GM12878 (cell line): ENCODE measurements at regions not wholly inside any gene's neighbourhood (a gene's known extent, or its start where the extent isn't known, plus 50 kb on each side); places are given as distances from the start of the nearest gene placed in this dataset.

ENCODE experiments used
- ATAC-seq: fragments of 200-7000 bp; cut with Tn5 transposase; 3 replicates; pipeline ENCODE4 v1.9.1; 2020; ENCODE audit warnings: mild to moderate bottlenecking, moderate library complexity
- BruUV-seq: library from RNA; stranded (reverse); fragments of 400-500 nt; replicated peaks from 2 replicates; lab custom pipeline; 2021; lab: Mats Ljungman, UMichigan
- CTCF ChIA-PET: fragments of 300-600 bp; sonication (Branson Sonifier 250); formaldehyde crosslinking; extraction: SDS; loops from one replicate; lab custom pipeline; 2021; ENCODE audit warnings: inconsistent platforms; lab: Yijun Ruan, JAX
- POLR2A ChIA-PET: fragments of 350-600 bp; formaldehyde crosslinking; extraction: SDS; loops from one replicate; lab custom pipeline; 2021; ENCODE audit warnings: inconsistent platforms; lab: Charles Lee
- RAD21 ChIA-PET: fragments of 300-600 bp; sonication (Branson Sonifier 250); formaldehyde crosslinking; loops from one replicate; lab custom pipeline; 2023; ENCODE audit warnings: antibody characterized with exemption; ENCODE audit not compliant: unreplicated experiment; lab: Charles Lee
- SMC1A ChIA-PET: fragments of 300-600 bp; sonication (Branson Sonifier 250); formaldehyde crosslinking; loops from one replicate; lab custom pipeline; 2023; ENCODE audit not compliant: unreplicated experiment, uncharacterized antibody; lab: Charles Lee
- DNase-seq: peaks from one replicate; pipeline ENCODE4 v3.0.0-alpha.2; 2011; ENCODE audit warnings: low read depth, low spot score
- FAIRE-seq: peaks from 3 replicates; lab custom pipeline; 2011; peaks lifted over from hg19 to GRCh38; lab: Jason Lieb, UNC
- H2AFZ ChIP-seq: 2 replicates; pipeline ENCODE4 v1.6.0; 2011; ENCODE audit warnings: low read depth, low read length, control low read depth; ENCODE audit not compliant: control insufficient read depth
- H3K27ac ChIP-seq: 2 replicates; pipeline ENCODE4 v1.5.1; 2011; ENCODE audit warnings: control low read depth; ENCODE audit not compliant: control insufficient read depth, insufficient read depth
- H3K27me3 ChIP-seq, 2 experiments: replicated peaks in 1 of 2; 2 replicates each; pipeline versions ENCODE4 v1.6.0 to v1.6.1; 2011; ENCODE audit warnings: low read length in 1 of 2; ENCODE audit not compliant: control insufficient read depth in 2 of 2, insufficient read depth in 2 of 2
- H3K36me3 ChIP-seq, 2 experiments: 2 replicates each; pipeline ENCODE4 v1.5.1; 2011; ENCODE audit warnings: low read length in 1 of 2; ENCODE audit not compliant: control insufficient read depth in 2 of 2, insufficient read depth in 2 of 2
- H3K4me1 ChIP-seq: 2 replicates; pipeline ENCODE4 v1.6.1; 2011; ENCODE audit warnings: mild to moderate bottlenecking, low read length, moderate library complexity, mixed read lengths; ENCODE audit not compliant: control insufficient read depth, insufficient read depth
- H3K4me2 ChIP-seq: 2 replicates; pipeline ENCODE4 v1.6.0; 2011; ENCODE audit warnings: control low read depth; ENCODE audit not compliant: control insufficient read depth, insufficient read depth
- H3K4me3 ChIP-seq: fragments of 200-600 bp; sonication (generic); 2 replicates; pipeline ENCODE4 v1.5.1; 2016
- H3K79me2 ChIP-seq: 2 replicates; pipeline ENCODE4 v1.6.0; 2011; ENCODE audit warnings: low read length; ENCODE audit not compliant: control insufficient read depth, insufficient read depth
- H3K9ac ChIP-seq: 2 replicates; pipeline ENCODE4 v1.8.0; 2011; ENCODE audit warnings: low read length, control low read depth, mixed read lengths; ENCODE audit not compliant: control insufficient read depth, insufficient read depth
- H3K9me3 ChIP-seq: replicated peaks from 3 replicates; pipeline ENCODE4 v1.5.1; 2011; ENCODE audit warnings: mild to moderate bottlenecking, low read length; ENCODE audit not compliant: control insufficient read depth, insufficient read depth
- H4K20me1 ChIP-seq: 2 replicates; pipeline ENCODE4 v1.6.0; 2011; ENCODE audit not compliant: control insufficient read depth, insufficient read depth
- ATF3 ChIP-seq: IDR thresholded peaks from 2 replicates; pipeline ENCODE4 v1.6.1; 2011; ENCODE audit warnings: low read depth, mild to moderate bottlenecking, low read length, moderate library complexity, borderline replicate concordance; ENCODE audit errors: extremely low read depth
- CREM ChIP-seq: IDR thresholded peaks from 2 replicates; pipeline ENCODE4 v1.6.1; 2014; ENCODE audit warnings: antibody characterized with exemption, low read depth
- HCFC1 ChIP-seq: fragments of 150-350 bp; IDR thresholded peaks from 2 replicates; pipeline ENCODE4 v1.6.1; 2014; ENCODE audit warnings: low read length
- MEF2A ChIP-seq: IDR thresholded peaks from 2 replicates; pipeline ENCODE4 v1.6.1; 2011; ENCODE audit warnings: low read depth, mild to moderate bottlenecking, low read length, moderate library complexity; ENCODE audit not compliant: insufficient read depth
- MLLT1 ChIP-seq: fragments of 450-650 bp; IDR thresholded peaks from 2 replicates; pipeline ENCODE4 v1.6.1; 2016; ENCODE audit warnings: mild to moderate bottlenecking
- MYC ChIP-seq: IDR thresholded peaks from 2 replicates; pipeline ENCODE4 v1.6.1; 2011; ENCODE audit warnings: mild to moderate bottlenecking, low read length, moderate library complexity, inconsistent platforms; ENCODE audit not compliant: insufficient read depth, insufficient replicate concordance, insufficient read length, severe bottlenecking
- POLR2AphosphoS5 ChIP-seq: IDR thresholded peaks from 2 replicates; pipeline ENCODE4 v1.6.1; 2011; ENCODE audit warnings: mild to moderate bottlenecking, low read length, inconsistent platforms
- SIN3A ChIP-seq: IDR thresholded peaks from 2 replicates; pipeline ENCODE4 v1.6.1; 2012; ENCODE audit warnings: low read depth, low read length, improper control_type of control experiment
- SIX5 ChIP-seq: IDR thresholded peaks from 2 replicates; pipeline ENCODE4 v1.6.1; 2011; ENCODE audit warnings: mild to moderate bottlenecking, low read depth, low read length, moderate library complexity; ENCODE audit not compliant: severe bottlenecking
- SREBF2 ChIP-seq: IDR thresholded peaks from 2 replicates; pipeline ENCODE4 v1.6.1; 2012; ENCODE audit warnings: mild to moderate bottlenecking, low read length
- SRF ChIP-seq, 2 experiments: IDR thresholded peaks; 2 replicates each; pipeline ENCODE4 v1.6.1; 2011; ENCODE audit warnings: low read depth in 2 of 2, low read length in 2 of 2, mild to moderate bottlenecking in 1 of 2, moderate library complexity in 1 of 2
- TARDBP ChIP-seq: IDR thresholded peaks from 2 replicates; pipeline ENCODE4 v1.6.1; 2016; ENCODE audit warnings: borderline replicate concordance
- ZSCAN29 ChIP-seq: fragments of 450-650 bp; IDR thresholded peaks from 2 replicates; pipeline ENCODE4 v1.6.1; 2017; ENCODE audit warnings: mild to moderate bottlenecking, moderate library complexity
- WGBS: methylation state at CpG from one replicate; pipeline ENCODE4 v1.1.6; 2016; ENCODE audit warnings: low lambda C conversion rate; ENCODE audit not compliant: insufficient replicate concordance, insufficient coverage; ENCODE audit errors: missing lambda C conversion rate; 5-methylcytosine and 5-hydroxymethylcytosine counted together
- in situ Hi-C: fragments of 300-500 bp; cut with MboI; formaldehyde crosslinking; loops from 9 replicates; pipeline ENCODE4 v1.14.3; 2018; ENCODE audit warnings: mixed read lengths
- intact Hi-C: fragments of 100-400 bp; cut with micrococcal nuclease; formaldehyde crosslinking; loops from one replicate; pipeline ENCODE4 v1.14.2; 2022; ENCODE audit not compliant: unreplicated experiment
- TF ChIP-seq, protein P1 (sequence below): IDR thresholded peaks from 2 replicates; pipeline ENCODE4 v1.6.1; 2011; ENCODE audit warnings: mild to moderate bottlenecking, low read depth, low read length, moderate library complexity; ENCODE audit not compliant: insufficient replicate concordance
- TF ChIP-seq, protein P2 (sequence below): fragments of 450-650 bp; IDR thresholded peaks from 2 replicates; pipeline ENCODE4 v1.6.1; 2016; ENCODE audit warnings: mild to moderate bottlenecking

DNA sequence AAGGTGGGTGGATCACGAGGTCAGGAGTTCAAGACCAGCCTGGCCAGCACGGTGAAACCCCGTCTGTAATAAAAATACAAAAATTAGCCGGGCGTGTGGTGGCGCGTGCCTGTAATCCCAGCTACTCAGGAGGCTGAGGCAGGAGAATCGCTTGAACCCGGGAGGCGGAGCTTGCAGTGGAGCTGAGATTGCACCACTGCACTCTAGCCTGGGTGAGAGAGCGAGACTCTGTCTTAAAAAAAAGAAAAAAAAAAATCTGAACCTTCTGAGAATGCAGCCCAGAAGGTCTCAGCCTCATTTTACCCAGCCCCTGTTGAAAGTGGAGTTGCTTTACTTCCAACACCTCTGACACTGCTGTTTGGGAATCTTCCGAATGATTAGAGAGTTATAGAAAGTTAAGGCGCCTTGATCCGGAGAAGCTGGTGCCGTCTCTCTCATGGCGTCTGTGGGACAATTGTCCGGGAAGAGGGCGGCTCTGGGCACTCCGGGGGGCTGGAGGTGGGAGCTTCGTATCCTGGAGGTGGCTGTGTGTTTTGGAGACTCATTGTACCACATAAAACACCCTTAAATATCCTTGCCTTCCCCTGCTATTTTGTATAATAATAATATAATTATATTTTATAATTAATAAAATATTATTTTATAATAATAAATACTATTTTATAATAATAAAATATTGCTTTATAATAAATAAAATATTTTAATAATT, 92.7 kb upstream of the PPP2R3B start:
- Histone ChIP-seq H3K9me3 (peaks cover 1% of the 10 kb centered on the region; the same call in 1 of the 3 replicates), H3K36me3 (no peaks in the 10 kb centered on the region), H3K27me3 (no peaks in the 10 kb centered on the region), H3K79me2 (no peaks in the 10 kb centered on the region), H3K4me1 (no peaks in the 10 kb centered on the region), H3K4me3 (no peak overlapping the region), H3K9ac (no peak overlapping the region), H3K4me2 (no peak overlapping the region), H2AFZ (no peak overlapping the region), H3K27ac (no peak overlapping the region), H4K20me1 (no peaks in the 10 kb centered on the region)
- ATAC-seq (no peak), FAIRE-seq (no peak), DNase-seq (no peak)
- BruUV-seq = no TSS peak
- TF ChIP-seq, protein P1, sequence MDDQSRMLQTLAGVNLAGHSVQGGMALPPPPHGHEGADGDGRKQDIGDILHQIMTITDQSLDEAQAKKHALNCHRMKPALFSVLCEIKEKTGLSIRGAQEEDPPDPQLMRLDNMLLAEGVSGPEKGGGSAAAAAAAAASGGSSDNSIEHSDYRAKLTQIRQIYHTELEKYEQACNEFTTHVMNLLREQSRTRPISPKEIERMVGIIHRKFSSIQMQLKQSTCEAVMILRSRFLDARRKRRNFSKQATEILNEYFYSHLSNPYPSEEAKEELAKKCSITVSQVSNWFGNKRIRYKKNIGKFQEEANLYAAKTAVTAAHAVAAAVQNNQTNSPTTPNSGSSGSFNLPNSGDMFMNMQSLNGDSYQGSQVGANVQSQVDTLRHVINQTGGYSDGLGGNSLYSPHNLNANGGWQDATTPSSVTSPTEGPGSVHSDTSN = no peak
- TF ChIP-seq, protein P2, sequence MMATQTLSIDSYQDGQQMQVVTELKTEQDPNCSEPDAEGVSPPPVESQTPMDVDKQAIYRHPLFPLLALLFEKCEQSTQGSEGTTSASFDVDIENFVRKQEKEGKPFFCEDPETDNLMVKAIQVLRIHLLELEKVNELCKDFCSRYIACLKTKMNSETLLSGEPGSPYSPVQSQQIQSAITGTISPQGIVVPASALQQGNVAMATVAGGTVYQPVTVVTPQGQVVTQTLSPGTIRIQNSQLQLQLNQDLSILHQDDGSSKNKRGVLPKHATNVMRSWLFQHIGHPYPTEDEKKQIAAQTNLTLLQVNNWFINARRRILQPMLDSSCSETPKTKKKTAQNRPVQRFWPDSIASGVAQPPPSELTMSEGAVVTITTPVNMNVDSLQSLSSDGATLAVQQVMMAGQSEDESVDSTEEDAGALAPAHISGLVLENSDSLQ = no peak
- TF ChIP-seq SIN3A = no peak
- no peak for TF ChIP-seq TARDBP
- TF ChIP-seq CREM = no peak
- TF ChIP-seq MYC = no peak
- no peak for TF ChIP-seq ZSCAN29
- TF ChIP-seq MLLT1 = no peak
- no peak for TF ChIP-seq POLR2AphosphoS5
- TF ChIP-seq SREBF2 = no peak
- TF ChIP-seq SIX5 = no peak
- no peak for TF ChIP-seq SRF (IDR thresholded peaks at IDR 0.05; ENCODE audit: low read depth in 2 of 2, low read length in 2 of 2)
- TF ChIP-seq MEF2A = no peak
- no peak for TF ChIP-seq HCFC1
- TF ChIP-seq ATF3 = no peak
- 77% methylated on average over 20 of the region's 20 CpGs for WGBS
- POLR2A ChIA-PET = no interaction called here
- CTCF ChIA-PET = no interaction called here
- RAD21 ChIA-PET = no interaction called here
- in situ Hi-C loops = no loop called here
- intact Hi-C loops = no loop called here
- SMC1A ChIA-PET = no interaction called here
